Prostate gland (tissue), 2 donors: ENCODE measurements at regions not wholly inside any gene's neighbourhood (a gene's known extent, or its start where the extent isn't known, plus 50 kb on each side); places are given as distances from the start of the nearest gene placed in this dataset.

Source experiments
- DNase-seq: peaks from one replicate; pipeline ENCODE4 v3.0.0-alpha.2; 2019; ENCODE audit warnings: low spot score
- H3K27ac ChIP-seq, 2 donors: fragments of 200-600 bp; sonication (generic); 2 replicates each; pipeline ENCODE4 v1.5.1; 2017 to 2019
- H3K27me3 ChIP-seq: fragments of 200-600 bp; sonication (generic); replicated peaks from 2 replicates; pipeline ENCODE4 v1.5.1; 2019; ENCODE audit not compliant: insufficient read depth
- H3K36me3 ChIP-seq, 2 donors: fragments of 200-600 bp; sonication (generic); 1 replicate in 1 of 2; 2 replicates in 1 of 2; pipeline versions ENCODE4 v1.5.1 to v1.8.1; 2017 to 2019
- H3K4me1 ChIP-seq: fragments of 200-600 bp; sonication (generic); replicated peaks from 2 replicates; pipeline ENCODE4 v1.5.1; 2019
- H3K4me3 ChIP-seq, 2 donors: fragments of 200-600 bp; sonication (generic); 2 replicates each; pipeline ENCODE4 v1.5.1; 2017 to 2019
- H3K9me3 ChIP-seq: fragments of 200-600 bp; sonication (generic); 2 replicates; pipeline ENCODE4 v1.5.1; 2017
- POLR2A ChIP-seq: fragments of 450-650 bp; IDR thresholded peaks from one replicate; pipeline ENCODE4 v1.6.1; 2016; ENCODE audit warnings: antibody characterized with exemption, mild to moderate bottlenecking
- POLR2AphosphoS5 ChIP-seq: sonication (generic); formaldehyde crosslinking; IDR thresholded peaks from one replicate; pipeline ENCODE4 v1.6.1; 2017; ENCODE audit warnings: antibody characterized with exemption
- WGBS: methylation state at CpG from one replicate; pipeline ENCODE4 v1.1.5; 2018; 5-methylcytosine and 5-hydroxymethylcytosine counted together
- intact Hi-C: fragments of 100-400 bp; cut with DNase I; formaldehyde crosslinking; loops from one replicate; pipeline ENCODE4 v1.14.2; 2022
- TF ChIP-seq, protein P1 (sequence below), 4 experiments: fragments of 200-600 bp in 2 of 4; fragments of 450-650 bp in 2 of 4; sonication (generic) in 2 of 4; IDR thresholded peaks; 1 replicate in 3 of 4; 2 replicates in 1 of 4; pipeline ENCODE4 v1.5.1; 2016 to 2019; ENCODE audit warnings: antibody characterized with exemption in 4 of 4, mild to moderate bottlenecking in 2 of 4, moderate library complexity in 2 of 4

- no peak for DNase-seq
- intact Hi-C loops = no loop called here
- TF ChIP-seq POLR2A (no peak), POLR2AphosphoS5 (no peak)
- TF ChIP-seq, protein P1, sequence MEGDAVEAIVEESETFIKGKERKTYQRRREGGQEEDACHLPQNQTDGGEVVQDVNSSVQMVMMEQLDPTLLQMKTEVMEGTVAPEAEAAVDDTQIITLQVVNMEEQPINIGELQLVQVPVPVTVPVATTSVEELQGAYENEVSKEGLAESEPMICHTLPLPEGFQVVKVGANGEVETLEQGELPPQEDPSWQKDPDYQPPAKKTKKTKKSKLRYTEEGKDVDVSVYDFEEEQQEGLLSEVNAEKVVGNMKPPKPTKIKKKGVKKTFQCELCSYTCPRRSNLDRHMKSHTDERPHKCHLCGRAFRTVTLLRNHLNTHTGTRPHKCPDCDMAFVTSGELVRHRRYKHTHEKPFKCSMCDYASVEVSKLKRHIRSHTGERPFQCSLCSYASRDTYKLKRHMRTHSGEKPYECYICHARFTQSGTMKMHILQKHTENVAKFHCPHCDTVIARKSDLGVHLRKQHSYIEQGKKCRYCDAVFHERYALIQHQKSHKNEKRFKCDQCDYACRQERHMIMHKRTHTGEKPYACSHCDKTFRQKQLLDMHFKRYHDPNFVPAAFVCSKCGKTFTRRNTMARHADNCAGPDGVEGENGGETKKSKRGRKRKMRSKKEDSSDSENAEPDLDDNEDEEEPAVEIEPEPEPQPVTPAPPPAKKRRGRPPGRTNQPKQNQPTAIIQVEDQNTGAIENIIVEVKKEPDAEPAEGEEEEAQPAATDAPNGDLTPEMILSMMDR (IDR thresholded peaks at IDR 0.05) = no peak
- Histone ChIP-seq H3K9me3 (no peaks in the 10 kb centered on the region), H3K27me3 (no peaks in the 10 kb centered on the region), H3K36me3 (no peaks in the 10 kb centered on the region), H3K27ac (no peak overlapping the region), H3K4me1 (no peaks in the 10 kb centered on the region), H3K4me3 (no peak overlapping the region)
- 37% methylated on average over 1 of the region's 1 CpG for WGBS
These were observed 841.5 kb downstream of the LRRIQ3 start for GRCh38 chr1:73356485-73356884.

GRCh38 chr1:73343947-73344346 is 854.0 kb downstream of the LRRIQ3 start:
- Histone ChIP-seq H3K36me3 (no peaks in the 10 kb centered on the region), H3K27me3 (no peaks in the 10 kb centered on the region), H3K9me3 (no peaks in the 10 kb centered on the region), H3K27ac (no peak overlapping the region), H3K4me3 (no peak overlapping the region), H3K4me1 (no peaks in the 10 kb centered on the region)
- intact Hi-C loops = no loop called here
- WGBS = 97% methylated on average over 3 of the region's 3 CpGs
- no peak for TF ChIP-seq POLR2A
- no peak for TF ChIP-seq POLR2AphosphoS5
- TF ChIP-seq, protein P1 (IDR thresholded peaks at IDR 0.05) = no peak
- no peak for DNase-seq

GRCh38 chr1:73333847-73334503 is 864.0 kb downstream of the LRRIQ3 start:
- Histone ChIP-seq H3K4me1 (no peaks in the 10 kb centered on the region), H3K36me3 (no peaks in the 10 kb centered on the region), H3K4me3 (no peak overlapping the region), H3K27me3 (no peaks in the 10 kb centered on the region), H3K27ac (no peak overlapping the region), H3K9me3 (no peaks in the 10 kb centered on the region)
- TF ChIP-seq, protein P1 (IDR thresholded peaks at IDR 0.05) = no peak
- TF ChIP-seq POLR2A = no peak
- no peak for TF ChIP-seq POLR2AphosphoS5
- WGBS = 77% methylated on average over 1 of the region's 1 CpG
- DNase-seq = no peak
- intact Hi-C loops = no loop called here

DNA sequence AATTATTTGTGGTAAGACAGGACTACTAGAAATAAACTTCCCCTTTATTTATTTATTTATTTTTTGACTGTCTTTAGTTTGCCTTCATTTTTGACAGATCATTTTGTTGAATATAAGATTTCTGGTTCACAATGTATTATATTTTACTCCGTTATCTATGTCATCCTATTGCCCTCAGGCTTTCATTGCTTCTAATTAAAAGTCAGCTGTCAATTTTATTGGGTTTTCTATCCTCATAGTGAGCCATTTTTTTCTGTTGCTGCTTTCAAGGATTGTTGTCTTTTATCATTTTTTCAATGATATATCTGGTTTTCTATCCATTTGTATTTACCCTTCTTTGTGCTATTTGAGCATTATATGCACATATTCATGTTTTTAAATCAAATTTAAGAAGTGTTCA is 866.2 kb downstream of the LRRIQ3 start:
- intact Hi-C loops = no loop called here
- TF ChIP-seq, protein P1 (IDR thresholded peaks at IDR 0.05) = no peak
- no peak for TF ChIP-seq POLR2AphosphoS5
- no peak for TF ChIP-seq POLR2A
- Histone ChIP-seq H3K27me3 (no peaks in the 10 kb centered on the region), H3K36me3 (no peaks in the 10 kb centered on the region), H3K4me1 (no peaks in the 10 kb centered on the region), H3K9me3 (no peaks in the 10 kb centered on the region), H3K4me3 (no peak overlapping the region), H3K27ac (no peak overlapping the region)
- WGBS = 91% methylated on average over 1 of the region's 1 CpG
- no peak for DNase-seq

DNA sequence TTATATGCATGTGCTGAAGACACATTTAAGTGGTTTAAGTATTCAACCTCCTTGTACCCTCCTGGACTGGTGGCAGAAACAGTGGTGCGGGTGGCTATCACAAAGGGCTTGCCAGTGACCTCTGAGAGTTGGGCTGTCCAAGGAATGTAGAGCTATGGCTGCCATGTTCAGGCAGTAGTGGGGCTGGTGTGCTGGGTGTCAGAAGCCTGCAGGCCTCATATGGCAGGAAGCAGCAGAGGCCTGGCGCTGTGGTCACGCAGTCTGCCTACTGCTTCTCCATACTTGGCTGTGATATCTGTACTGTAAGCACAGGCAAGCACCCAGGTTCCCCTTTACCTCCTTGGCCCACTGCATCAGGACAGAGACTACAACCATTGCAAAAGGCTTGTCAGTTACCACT is 870.0 kb downstream of the LRRIQ3 start:
- 89% methylated on average over 3 of the region's 3 CpGs for WGBS
- Histone ChIP-seq H3K27ac (no peak overlapping the region), H3K4me1 (no peaks in the 10 kb centered on the region), H3K36me3 (no peaks in the 10 kb centered on the region), H3K4me3 (no peak overlapping the region), H3K27me3 (no peaks in the 10 kb centered on the region), H3K9me3 (no peaks in the 10 kb centered on the region)
- DNase-seq = no peak
- TF ChIP-seq POLR2AphosphoS5 = no peak
- TF ChIP-seq POLR2A = no peak
- TF ChIP-seq, protein P1 (IDR thresholded peaks at IDR 0.05) = no peak
- intact Hi-C loops = no loop called here
